Keratinocyte (primary cell): ENCODE measurements at regions not wholly inside any gene's neighbourhood (a gene's known extent, or its start where the extent isn't known, plus 50 kb on each side); places are given as distances from the start of the nearest gene placed in this dataset.

Experiments
- DNase-seq: peaks from one replicate; pipeline ENCODE4 v3.0.0-alpha.2; 2011; ENCODE audit warnings: low read depth, missing footprints, low spot score
- FAIRE-seq: peaks from 2 replicates; lab custom pipeline; 2011; peaks lifted over from hg19 to GRCh38; lab: Jason Lieb, UNC
- H2AFZ ChIP-seq: 2 replicates; pipeline ENCODE4 v1.6.0; 2012; ENCODE audit warnings: low read length, control low read depth, inconsistent platforms; ENCODE audit not compliant: control insufficient read depth
- H3K27ac ChIP-seq: 2 replicates; pipeline ENCODE4 v1.5.1; 2011; ENCODE audit warnings: low read length; ENCODE audit not compliant: control insufficient read depth, insufficient read depth
- H3K27me3 ChIP-seq: 3 replicates; pipeline ENCODE4 v1.6.0; 2011; ENCODE audit warnings: low read length; ENCODE audit not compliant: control insufficient read depth, insufficient read depth; ENCODE audit errors: extremely low read depth
- H3K36me3 ChIP-seq, 2 experiments: 2 replicates in 1 of 2; 3 replicates in 1 of 2; pipeline ENCODE4 v1.5.1; 2011; ENCODE audit warnings: low read length in 2 of 2, mild to moderate bottlenecking in 1 of 2; ENCODE audit not compliant: control insufficient read depth in 2 of 2, insufficient read depth in 2 of 2; ENCODE audit errors: extremely low read depth in 1 of 2
- H3K4me1 ChIP-seq: 3 replicates; pipeline ENCODE4 v1.5.1; 2011; ENCODE audit warnings: low read length; ENCODE audit not compliant: control insufficient read depth, insufficient read depth; ENCODE audit errors: extremely low read depth
- H3K4me2 ChIP-seq: 3 replicates; pipeline ENCODE4 v1.6.0; 2011; ENCODE audit warnings: low read depth, low read length; ENCODE audit not compliant: control insufficient read depth, insufficient read depth; ENCODE audit errors: extremely low read depth
- H3K4me3 ChIP-seq, 3 experiments: fragments of 200-600 bp in 1 of 3; sonication (generic) in 1 of 3; 2 replicates in 2 of 3; 3 replicates in 1 of 3; pipeline ENCODE4 v1.5.1; 2011 to 2016; ENCODE audit warnings: low read length in 3 of 3, mild to moderate bottlenecking in 3 of 3, control low read depth in 2 of 3, inconsistent platforms in 1 of 3, low read depth in 1 of 3, mixed read lengths in 1 of 3, mixed run types in 1 of 3, moderate library complexity in 1 of 3; ENCODE audit not compliant: control insufficient read depth in 2 of 3, insufficient read depth in 2 of 3; ENCODE audit errors: extremely low read depth in 1 of 3
- H3K79me2 ChIP-seq: 2 replicates; pipeline ENCODE4 v1.6.0; 2012; ENCODE audit warnings: low read length; ENCODE audit not compliant: control insufficient read depth, insufficient read depth
- H3K9ac ChIP-seq: 3 replicates; pipeline ENCODE4 v1.6.0; 2011; ENCODE audit warnings: low read length; ENCODE audit not compliant: control insufficient read depth, insufficient read depth; ENCODE audit errors: extremely low read depth
- H3K9me1 ChIP-seq: 3 replicates; pipeline ENCODE4 v1.6.0; 2011; ENCODE audit warnings: low read length; ENCODE audit not compliant: control insufficient read depth, insufficient read depth; ENCODE audit errors: extremely low read depth
- H3K9me3 ChIP-seq: 2 replicates; pipeline ENCODE4 v1.5.1; 2012; ENCODE audit warnings: low read depth, low read length; ENCODE audit not compliant: control insufficient read depth
- H4K20me1 ChIP-seq: 3 replicates; pipeline ENCODE4 v1.6.0; 2011; ENCODE audit warnings: low read length; ENCODE audit not compliant: control insufficient read depth, insufficient read depth; ENCODE audit errors: extremely low read depth
- CTCF ChIP-seq, 3 experiments: IDR thresholded peaks in 1 of 3; conservative IDR thresholded peaks in 1 of 3; optimal IDR thresholded peaks in 1 of 3; 2 replicates in 2 of 3; 3 replicates in 1 of 3; pipeline versions ENCODE3 to v1.5.1; 2011; ENCODE audit warnings: low read length in 3 of 3, mild to moderate bottlenecking in 3 of 3, moderate library complexity in 2 of 3, control low read depth in 1 of 3, inconsistent platforms in 1 of 3; ENCODE audit not compliant: insufficient read depth in 2 of 3; ENCODE audit errors: extremely low read depth in 1 of 3
- EZH2 ChIP-seq: IDR thresholded peaks from one replicate; pipeline ENCODE4 v1.6.1; 2012; ENCODE audit warnings: inconsistent platforms, mild to moderate bottlenecking, low read length, moderate library complexity
- dilution Hi-C: fragments of 300-500 bp; cut with MboI; formaldehyde crosslinking; loops from one replicate; pipeline ENCODE4 v1.7.0; 2020; ENCODE audit warnings: low sequenced_read_pairs; ENCODE audit not compliant: extremely low pct_ligation_motif_present

- dilution Hi-C loops: no loop called here
- no peaks in the 10 kb centered on the region for H3K9me3 ChIP-seq
- H3K4me2 ChIP-seq: no peak overlapping the region
- no peaks in the 10 kb centered on the region for H3K4me1 ChIP-seq
- TF ChIP-seq EZH2: no peak
- TF ChIP-seq CTCF (optimal IDR thresholded peaks at IDR 0.05 in 1 of 3, IDR thresholded peaks at IDR 0.05 in 1 of 3, conservative IDR thresholded peaks at IDR 0.05 in 1 of 3; ENCODE audit: extremely low read depth in 1 of 3, insufficient read depth in 2 of 3, low read length in 3 of 3): no peak
- H2AFZ ChIP-seq: no peak overlapping the region
- FAIRE-seq (no peak), DNase-seq (no peak)
- H3K27me3 ChIP-seq: no peaks in the 10 kb centered on the region
- H3K27ac ChIP-seq: no peak overlapping the region
- H3K79me2 ChIP-seq: no peaks in the 10 kb centered on the region
- no peaks in the 10 kb centered on the region for H4K20me1 ChIP-seq
- no peaks in the 10 kb centered on the region for H3K9me1 ChIP-seq
- H3K36me3 ChIP-seq: no peaks in the 10 kb centered on the region
- no peak overlapping the region for H3K4me3 ChIP-seq
- no peak overlapping the region for H3K9ac ChIP-seq
Observed at GRCh38 chr3:163605915-163606314, 1472.4 kb downstream of the SI start.

GRCh38 chr3:163601426-163601825 lies 1476.9 kb downstream of the SI start:
- no peaks in the 10 kb centered on the region for H3K79me2 ChIP-seq
- H3K4me3 ChIP-seq: no peak overlapping the region
- H3K9ac ChIP-seq: no peak overlapping the region
- DNase-seq (no peak), FAIRE-seq (no peak)
- no peaks in the 10 kb centered on the region for H3K4me1 ChIP-seq
- no peaks in the 10 kb centered on the region for H3K9me3 ChIP-seq
- no peaks in the 10 kb centered on the region for H3K9me1 ChIP-seq
- H3K4me2 ChIP-seq: no peak overlapping the region
- H3K27me3 ChIP-seq: no peaks in the 10 kb centered on the region
- no peaks in the 10 kb centered on the region for H4K20me1 ChIP-seq
- TF ChIP-seq CTCF (optimal IDR thresholded peaks at IDR 0.05 in 1 of 3, IDR thresholded peaks at IDR 0.05 in 1 of 3, conservative IDR thresholded peaks at IDR 0.05 in 1 of 3; ENCODE audit: extremely low read depth in 1 of 3, insufficient read depth in 2 of 3, low read length in 3 of 3) (no peak), EZH2 (no peak)
- dilution Hi-C loops: no loop called here
- no peak overlapping the region for H3K27ac ChIP-seq
- H2AFZ ChIP-seq: no peak overlapping the region
- no peaks in the 10 kb centered on the region for H3K36me3 ChIP-seq
